Liver (tissue), 8 donors: ENCODE measurements at regions not wholly inside any gene's neighbourhood (a gene's known extent, or its start where the extent isn't known, plus 50 kb on each side); places are given as distances from the start of the nearest gene placed in this dataset.

ENCODE experiments used
- DNase-seq: peaks from one replicate; pipeline ENCODE4 v3.0.0-alpha.2; 2017; ENCODE audit warnings: low spot score
- H3K27ac ChIP-seq, 2 donors: one replicate each; pipeline ENCODE4 v1.7.0; 2013; ENCODE audit warnings: inconsistent platforms in 2 of 2, low read length in 2 of 2, control low read depth in 1 of 2, low read depth in 1 of 2, mild to moderate bottlenecking in 1 of 2
- H3K27me3 ChIP-seq, 4 donors: one replicate each; pipeline versions ENCODE4 v1.6.1 to v1.7.0; 2013; ENCODE audit warnings: low read length in 3 of 4, inconsistent platforms in 1 of 4, mild to moderate bottlenecking in 1 of 4, moderate library complexity in 1 of 4; ENCODE audit not compliant: control insufficient read depth in 4 of 4, insufficient read depth in 4 of 4
- H3K36me3 ChIP-seq, 4 donors: one replicate each; pipeline versions ENCODE4 v1.6.1 to v1.7.0; 2013; ENCODE audit warnings: low read length in 3 of 4, mild to moderate bottlenecking in 3 of 4, low read depth in 1 of 4, moderate library complexity in 1 of 4; ENCODE audit not compliant: control insufficient read depth in 4 of 4, insufficient read depth in 3 of 4
- H3K4me1 ChIP-seq, 4 donors: one replicate each; pipeline versions ENCODE4 v1.6.1 to v1.7.0; 2013; ENCODE audit warnings: low read length in 3 of 4, mild to moderate bottlenecking in 3 of 4, moderate library complexity in 1 of 4; ENCODE audit not compliant: control insufficient read depth in 4 of 4, insufficient read depth in 4 of 4
- H3K4me3 ChIP-seq, 3 donors: one replicate each; pipeline versions ENCODE4 v1.6.1 to v1.7.0; 2013; ENCODE audit warnings: low read length in 3 of 3, control low read depth in 1 of 3, low read depth in 1 of 3, mild to moderate bottlenecking in 1 of 3
- H3K9ac ChIP-seq, 2 donors: one replicate each; pipeline ENCODE4 v1.7.0; 2013; ENCODE audit warnings: low read length in 2 of 2, mild to moderate bottlenecking in 2 of 2, moderate library complexity in 2 of 2, control low read depth in 1 of 2, low read depth in 1 of 2
- H3K9me3 ChIP-seq, 4 donors: one replicate each; pipeline versions ENCODE4 v1.6.1 to v1.7.0; 2013; ENCODE audit warnings: low read length in 3 of 4; ENCODE audit not compliant: control insufficient read depth in 4 of 4
- EGR1 ChIP-seq, 2 donors: IDR thresholded peaks; 2 replicates each; pipeline ENCODE4 v1.6.1; 2016 to 2018; ENCODE audit warnings: antibody characterized with exemption in 2 of 2, low read depth in 2 of 2
- FOXA1 ChIP-seq: IDR thresholded peaks from 2 replicates; pipeline ENCODE4 v1.6.1; 2016; ENCODE audit warnings: antibody characterized with exemption
- GABPA ChIP-seq, 2 donors: IDR thresholded peaks in 1 of 2; conservative IDR thresholded peaks in 1 of 2; 2 replicates each; pipeline ENCODE4 v1.6.1; 2016; ENCODE audit warnings: antibody characterized with exemption in 2 of 2, mild to moderate bottlenecking in 1 of 2, moderate library complexity in 1 of 2
- HNF4A ChIP-seq, 2 donors: conservative IDR thresholded peaks; 2 replicates each; pipeline ENCODE4 v1.6.1; 2016; ENCODE audit warnings: antibody characterized with exemption in 2 of 2, mild to moderate bottlenecking in 2 of 2
- HNF4G ChIP-seq: IDR thresholded peaks from 2 replicates; pipeline ENCODE4 v1.6.1; 2016; ENCODE audit warnings: antibody characterized with exemption
- JUND ChIP-seq, 2 donors: IDR thresholded peaks; 2 replicates each; pipeline ENCODE4 v1.6.1; 2016; ENCODE audit warnings: antibody characterized with exemption in 2 of 2
- MAX ChIP-seq: IDR thresholded peaks from 2 replicates; pipeline ENCODE4 v1.6.1; 2016; ENCODE audit warnings: antibody characterized with exemption
- NR2F2 ChIP-seq: IDR thresholded peaks from 2 replicates; pipeline ENCODE4 v1.6.1; 2016; ENCODE audit warnings: antibody characterized with exemption
- REST ChIP-seq: IDR thresholded peaks from 2 replicates; pipeline ENCODE4 v1.6.1; 2016; ENCODE audit warnings: antibody characterized with exemption, mild to moderate bottlenecking
- RXRA ChIP-seq, 2 donors: IDR thresholded peaks; 2 replicates each; pipeline ENCODE4 v1.6.1; 2017 to 2018; ENCODE audit warnings: antibody characterized with exemption in 2 of 2, mild to moderate bottlenecking in 1 of 2
- SP1 ChIP-seq: IDR thresholded peaks from 2 replicates; pipeline ENCODE4 v1.6.1; 2018; ENCODE audit warnings: antibody characterized with exemption, mild to moderate bottlenecking
- TAF1 ChIP-seq: conservative IDR thresholded peaks from 2 replicates; pipeline ENCODE4 v1.6.1; 2016; ENCODE audit warnings: antibody characterized with exemption, mild to moderate bottlenecking
- YY1 ChIP-seq: IDR thresholded peaks from 2 replicates; pipeline ENCODE4 v1.6.1; 2016; ENCODE audit warnings: antibody characterized with exemption, mild to moderate bottlenecking
- ZBTB33 ChIP-seq: IDR thresholded peaks from 2 replicates; pipeline ENCODE4 v1.6.1; 2016; ENCODE audit warnings: antibody characterized with exemption
- WGBS: extraction: QIAGEN DNeasy Blood & Tissue Kit; methylation state at CpG from one replicate; pipeline ENCODE4 v1.1.7; 2013; 5-methylcytosine and 5-hydroxymethylcytosine counted together
- TF ChIP-seq, protein P1 (sequence below): fragments of 150-350 bp; IDR thresholded peaks from 2 replicates; pipeline ENCODE4 v1.5.1; 2017; ENCODE audit warnings: improper control_type of control experiment, low read depth, low read length; ENCODE audit not compliant: missing input control
- TF ChIP-seq, protein P2 (sequence below): IDR thresholded peaks from 2 replicates; pipeline ENCODE4 v1.6.1; 2016; ENCODE audit warnings: antibody characterized with exemption
- donor health status: healthy.
- donor health status: healthy.
- donor health status: healthy.
- donor health status: healthy.
- donor health status: healthy.

DNA sequence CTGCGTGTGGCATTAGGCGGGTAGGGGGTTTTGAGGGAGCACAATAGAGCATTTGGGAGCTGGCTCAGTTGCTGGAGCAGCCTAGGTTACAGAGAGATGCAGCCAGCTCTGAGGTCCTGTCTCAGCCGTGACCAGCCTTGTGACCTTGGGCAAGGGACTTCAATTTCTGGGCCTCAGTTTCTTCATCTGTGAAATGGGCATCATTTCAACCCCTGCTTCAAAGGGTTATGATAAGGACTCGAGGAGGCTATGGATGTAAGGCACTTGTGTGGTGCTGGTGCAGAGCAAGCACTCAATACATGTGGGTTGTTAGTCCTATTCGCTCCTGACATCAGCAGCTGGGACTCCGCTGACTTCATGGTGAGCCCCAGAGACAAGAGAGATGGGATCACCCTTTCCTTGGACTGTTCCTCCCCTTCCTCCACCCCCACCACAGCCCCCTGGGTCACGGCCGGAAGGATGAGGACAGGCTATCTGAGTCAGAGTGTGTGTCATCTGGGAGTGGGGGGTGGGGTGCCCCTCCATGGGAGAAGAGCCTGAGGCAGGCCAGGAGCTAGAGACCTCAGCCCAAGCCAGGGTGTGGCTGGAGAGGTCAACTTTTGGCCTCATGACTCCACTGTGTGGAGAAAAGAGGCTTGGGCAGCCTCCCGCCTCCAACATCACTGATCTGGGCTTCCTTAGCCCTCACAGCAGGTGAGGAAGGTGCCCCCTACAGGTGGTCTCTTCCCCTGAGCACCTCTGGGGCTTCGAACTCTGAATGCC lies 71.4 kb upstream of the ZBTB40 start:
- Histone ChIP-seq H3K36me3 (no peaks in the 10 kb centered on the region), H3K27me3 (peaks cover 0 to 6% (median 1%) of the 10 kb centered on the region in 4 donors), H3K9ac (no peak overlapping the region), H3K9me3 (no peaks in the 10 kb centered on the region), H3K27ac (no peak overlapping the region), H3K4me3 (no peak overlapping the region), H3K4me1 (no peaks in the 10 kb centered on the region)
- no peak for DNase-seq
- 80% methylated on average over 10 of the region's 10 CpGs for WGBS
- TF ChIP-seq HNF4G (no peak), EGR1 (IDR thresholded peaks at IDR 0.05; ENCODE audit: low read depth in 2 of 2) (no peak), FOXA1 (no peak), HNF4A (conservative IDR thresholded peaks at IDR 0.05) (no peak), ZBTB33 (no peak), RXRA (IDR thresholded peaks at IDR 0.05) (no peak)
- TF ChIP-seq, protein P1, sequence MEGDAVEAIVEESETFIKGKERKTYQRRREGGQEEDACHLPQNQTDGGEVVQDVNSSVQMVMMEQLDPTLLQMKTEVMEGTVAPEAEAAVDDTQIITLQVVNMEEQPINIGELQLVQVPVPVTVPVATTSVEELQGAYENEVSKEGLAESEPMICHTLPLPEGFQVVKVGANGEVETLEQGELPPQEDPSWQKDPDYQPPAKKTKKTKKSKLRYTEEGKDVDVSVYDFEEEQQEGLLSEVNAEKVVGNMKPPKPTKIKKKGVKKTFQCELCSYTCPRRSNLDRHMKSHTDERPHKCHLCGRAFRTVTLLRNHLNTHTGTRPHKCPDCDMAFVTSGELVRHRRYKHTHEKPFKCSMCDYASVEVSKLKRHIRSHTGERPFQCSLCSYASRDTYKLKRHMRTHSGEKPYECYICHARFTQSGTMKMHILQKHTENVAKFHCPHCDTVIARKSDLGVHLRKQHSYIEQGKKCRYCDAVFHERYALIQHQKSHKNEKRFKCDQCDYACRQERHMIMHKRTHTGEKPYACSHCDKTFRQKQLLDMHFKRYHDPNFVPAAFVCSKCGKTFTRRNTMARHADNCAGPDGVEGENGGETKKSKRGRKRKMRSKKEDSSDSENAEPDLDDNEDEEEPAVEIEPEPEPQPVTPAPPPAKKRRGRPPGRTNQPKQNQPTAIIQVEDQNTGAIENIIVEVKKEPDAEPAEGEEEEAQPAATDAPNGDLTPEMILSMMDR = no peak
- TF ChIP-seq, protein P2, sequence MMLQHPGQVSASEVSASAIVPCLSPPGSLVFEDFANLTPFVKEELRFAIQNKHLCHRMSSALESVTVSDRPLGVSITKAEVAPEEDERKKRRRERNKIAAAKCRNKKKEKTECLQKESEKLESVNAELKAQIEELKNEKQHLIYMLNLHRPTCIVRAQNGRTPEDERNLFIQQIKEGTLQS = no peak

- Histone ChIP-seq H3K27ac (no peak overlapping the region), H3K9ac (no peak overlapping the region), H3K4me3 (no peak overlapping the region), H3K4me1 (no peaks in the 10 kb centered on the region), H3K27me3 (peaks cover 0 to 11% (median 1%) of the 10 kb centered on the region in 4 donors), H3K36me3 (no peaks in the 10 kb centered on the region), H3K9me3 (no peaks in the 10 kb centered on the region)
- WGBS = 84% methylated on average over 22 of the region's 22 CpGs
- DNase-seq = no peak
- no peak for TF ChIP-seq RXRA (IDR thresholded peaks at IDR 0.05)
- no peak for TF ChIP-seq REST
- no peak for TF ChIP-seq TAF1
- TF ChIP-seq ZBTB33 = no peak
- TF ChIP-seq MAX = no peak
- no peak for TF ChIP-seq YY1
- no peak for TF ChIP-seq NR2F2
- no peak for TF ChIP-seq SP1
- TF ChIP-seq, protein P2 = no peak
- no peak for TF ChIP-seq HNF4A (conservative IDR thresholded peaks at IDR 0.05)
- TF ChIP-seq EGR1 (IDR thresholded peaks at IDR 0.05; ENCODE audit: low read depth in 2 of 2) = no peak
- TF ChIP-seq, protein P1 = no peak
- TF ChIP-seq GABPA (IDR thresholded peaks at IDR 0.05 in 1 of 2, conservative IDR thresholded peaks at IDR 0.05 in 1 of 2) = no peak
- no peak for TF ChIP-seq FOXA1
- no peak for TF ChIP-seq HNF4G
- no peak for TF ChIP-seq JUND (IDR thresholded peaks at IDR 0.05)
Measured at GRCh38 chr1:22383526-22384294, 67.9 kb upstream of the ZBTB40 start.
